ENCODE measurements at regions not wholly inside any gene's neighbourhood (a gene's known extent, or its start where the extent isn't known, plus 50 kb on each side); places are given as distances from the start of the nearest gene placed in this dataset.

DNA sequence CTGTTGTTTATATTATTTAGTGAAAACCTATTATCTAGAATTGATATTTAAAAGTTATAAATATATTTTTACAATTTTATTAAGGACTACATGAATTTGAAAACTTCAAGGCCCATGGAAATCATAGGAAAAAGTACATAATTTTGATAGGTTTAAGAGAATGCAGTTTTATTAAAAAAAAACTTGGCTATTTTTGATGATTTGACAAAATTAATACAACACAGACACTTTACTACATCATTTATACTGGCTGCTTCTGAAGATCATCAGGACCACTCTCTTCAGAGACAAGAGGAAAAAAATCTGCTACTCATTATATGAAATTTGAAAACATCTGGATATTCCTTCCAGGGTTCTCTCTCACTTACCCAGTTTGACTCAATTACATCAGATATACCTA is 637.7 kb downstream of the BCKDHB start:
- TF ChIP-seq, protein P1, sequence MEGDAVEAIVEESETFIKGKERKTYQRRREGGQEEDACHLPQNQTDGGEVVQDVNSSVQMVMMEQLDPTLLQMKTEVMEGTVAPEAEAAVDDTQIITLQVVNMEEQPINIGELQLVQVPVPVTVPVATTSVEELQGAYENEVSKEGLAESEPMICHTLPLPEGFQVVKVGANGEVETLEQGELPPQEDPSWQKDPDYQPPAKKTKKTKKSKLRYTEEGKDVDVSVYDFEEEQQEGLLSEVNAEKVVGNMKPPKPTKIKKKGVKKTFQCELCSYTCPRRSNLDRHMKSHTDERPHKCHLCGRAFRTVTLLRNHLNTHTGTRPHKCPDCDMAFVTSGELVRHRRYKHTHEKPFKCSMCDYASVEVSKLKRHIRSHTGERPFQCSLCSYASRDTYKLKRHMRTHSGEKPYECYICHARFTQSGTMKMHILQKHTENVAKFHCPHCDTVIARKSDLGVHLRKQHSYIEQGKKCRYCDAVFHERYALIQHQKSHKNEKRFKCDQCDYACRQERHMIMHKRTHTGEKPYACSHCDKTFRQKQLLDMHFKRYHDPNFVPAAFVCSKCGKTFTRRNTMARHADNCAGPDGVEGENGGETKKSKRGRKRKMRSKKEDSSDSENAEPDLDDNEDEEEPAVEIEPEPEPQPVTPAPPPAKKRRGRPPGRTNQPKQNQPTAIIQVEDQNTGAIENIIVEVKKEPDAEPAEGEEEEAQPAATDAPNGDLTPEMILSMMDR (IDR thresholded peaks at IDR 0.05) = no peak
- TF ChIP-seq POLR2A (IDR thresholded peaks at IDR 0.05) = no peak
- TF ChIP-seq EP300 (IDR thresholded peaks at IDR 0.05) = no peak

Measured in stomach (tissue), 4 donors.